ENCODE measurements at regions not wholly inside any gene's neighbourhood (a gene's known extent, or its start where the extent isn't known, plus 50 kb on each side); places are given as distances from the start of the nearest gene placed in this dataset.

DNA sequence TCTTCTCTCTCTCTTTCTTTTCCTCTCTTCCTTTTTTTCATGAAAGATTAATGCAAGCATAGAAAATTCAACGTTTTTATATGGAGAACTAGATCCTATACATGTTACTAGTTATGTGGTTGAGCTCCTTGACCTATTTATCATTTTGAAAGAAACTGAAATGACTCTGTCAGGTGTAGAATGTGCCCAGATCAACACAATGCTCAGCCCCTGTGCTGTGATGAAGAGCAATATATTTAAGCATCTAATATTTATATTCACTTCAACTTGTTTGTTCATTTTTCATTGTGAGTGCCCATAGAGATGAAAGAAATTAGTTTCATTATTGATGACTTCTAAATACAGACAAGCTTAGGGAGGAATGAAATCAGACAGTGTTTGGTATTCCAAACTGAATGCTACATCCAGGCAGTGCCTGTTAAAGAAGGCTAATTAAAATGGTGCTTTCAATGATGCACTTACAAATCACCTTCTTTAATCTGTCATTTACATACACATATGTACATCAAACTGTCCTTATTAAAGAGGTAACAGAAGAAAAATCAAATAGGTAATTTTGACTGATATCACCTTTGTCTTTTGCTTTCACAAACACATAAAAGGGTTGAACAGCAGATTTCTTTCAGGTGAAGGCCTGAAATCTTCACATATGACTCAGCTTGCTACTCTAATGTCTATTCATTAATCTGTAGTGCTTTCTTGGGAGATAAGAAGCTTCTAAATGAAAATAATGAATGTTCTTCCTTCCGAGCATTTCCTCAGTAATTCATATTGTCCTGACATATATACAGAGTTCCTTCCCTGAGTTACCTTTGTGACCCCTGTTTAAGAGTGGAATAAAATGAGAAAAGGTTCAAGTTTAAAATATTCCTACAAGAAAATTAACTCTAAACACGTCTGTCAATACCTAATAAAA, 915.9 kb downstream of the PDHA2 start:
- POLR2A ChIA-PET, result no interaction called here
- Histone ChIP-seq H4K20me1 (ENCODE audit: insufficient read depth) (no peaks in the 10 kb centered on the region), H3K9me2 (ENCODE audit: insufficient read depth) (no peaks in the 10 kb centered on the region), H3K9ac (ENCODE audit: low read length) (no peak overlapping the region), H3K27ac (ENCODE audit: low read depth, low read length) (no peak overlapping the region), H3K9me3 (ENCODE audit: control insufficient read depth in 1 of 2, insufficient read depth in 1 of 2, low read depth in 1 of 2, low read length in 2 of 2) (no peaks in the 10 kb centered on the region), H3K4me2 (ENCODE audit: low read length) (no peak overlapping the region), H3K79me2 (ENCODE audit: insufficient read depth, low read length) (no peaks in the 10 kb centered on the region), H3K4me3 (replicated peaks in 1 of 2; ENCODE audit: low read depth in 1 of 2, low read length in 2 of 2) (no peak overlapping the region), H2AFZ (ENCODE audit: low read depth, low read length, poor library complexity, severe bottlenecking) (no peak overlapping the region), H3K36me3 (ENCODE audit: control insufficient read depth in 1 of 2, insufficient read depth in 2 of 2, low read length in 2 of 2) (no peaks in the 10 kb centered on the region), H3K4me1 (ENCODE audit: control insufficient read depth in 1 of 2, insufficient read depth in 2 of 2, low read length in 2 of 2) (no peaks in the 10 kb centered on the region), H3K27me3 (ENCODE audit: insufficient read depth, low read length) (no peaks in the 10 kb centered on the region)
- no TSS peak for BruUV-seq (replicated peaks)
- RAD21 ChIA-PET (ENCODE audit: low non-redundant PET in 1 of 2, low total read pairs in 2 of 2, uncharacterized antibody in 2 of 2, unreplicated experiment in 2 of 2), result no interaction called here
- no peak for TF ChIP-seq ELF1 (IDR thresholded peaks at IDR 0.05; ENCODE audit: borderline replicate concordance, low read depth)
- TF ChIP-seq EGR1 (IDR thresholded peaks at IDR 0.05; ENCODE audit: low read depth), result no peak
- TF ChIP-seq YY1 (IDR thresholded peaks at IDR 0.05; ENCODE audit: extremely low read depth, insufficient replicate concordance, low read depth, low read length), result no peak
- no peak for TF ChIP-seq TCF7L2 (IDR thresholded peaks at IDR 0.05; ENCODE audit: borderline replicate concordance, extremely low read depth, insufficient read depth, insufficient read length)
- TF ChIP-seq, protein P1, sequence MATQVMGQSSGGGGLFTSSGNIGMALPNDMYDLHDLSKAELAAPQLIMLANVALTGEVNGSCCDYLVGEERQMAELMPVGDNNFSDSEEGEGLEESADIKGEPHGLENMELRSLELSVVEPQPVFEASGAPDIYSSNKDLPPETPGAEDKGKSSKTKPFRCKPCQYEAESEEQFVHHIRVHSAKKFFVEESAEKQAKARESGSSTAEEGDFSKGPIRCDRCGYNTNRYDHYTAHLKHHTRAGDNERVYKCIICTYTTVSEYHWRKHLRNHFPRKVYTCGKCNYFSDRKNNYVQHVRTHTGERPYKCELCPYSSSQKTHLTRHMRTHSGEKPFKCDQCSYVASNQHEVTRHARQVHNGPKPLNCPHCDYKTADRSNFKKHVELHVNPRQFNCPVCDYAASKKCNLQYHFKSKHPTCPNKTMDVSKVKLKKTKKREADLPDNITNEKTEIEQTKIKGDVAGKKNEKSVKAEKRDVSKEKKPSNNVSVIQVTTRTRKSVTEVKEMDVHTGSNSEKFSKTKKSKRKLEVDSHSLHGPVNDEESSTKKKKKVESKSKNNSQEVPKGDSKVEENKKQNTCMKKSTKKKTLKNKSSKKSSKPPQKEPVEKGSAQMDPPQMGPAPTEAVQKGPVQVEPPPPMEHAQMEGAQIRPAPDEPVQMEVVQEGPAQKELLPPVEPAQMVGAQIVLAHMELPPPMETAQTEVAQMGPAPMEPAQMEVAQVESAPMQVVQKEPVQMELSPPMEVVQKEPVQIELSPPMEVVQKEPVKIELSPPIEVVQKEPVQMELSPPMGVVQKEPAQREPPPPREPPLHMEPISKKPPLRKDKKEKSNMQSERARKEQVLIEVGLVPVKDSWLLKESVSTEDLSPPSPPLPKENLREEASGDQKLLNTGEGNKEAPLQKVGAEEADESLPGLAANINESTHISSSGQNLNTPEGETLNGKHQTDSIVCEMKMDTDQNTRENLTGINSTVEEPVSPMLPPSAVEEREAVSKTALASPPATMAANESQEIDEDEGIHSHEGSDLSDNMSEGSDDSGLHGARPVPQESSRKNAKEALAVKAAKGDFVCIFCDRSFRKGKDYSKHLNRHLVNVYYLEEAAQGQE (IDR thresholded peaks at IDR 0.05; ENCODE audit: low read depth), result no peak
- DNase-seq (ENCODE audit: low read depth, low spot score) (no peak), ATAC-seq (no peak)
- intact Hi-C loops (cut with micrococcal nuclease), result no loop called here
- CTCF ChIA-PET, result no interaction called here
